Activated CD4-positive, alpha-beta T cell treated with anti-CD3 and anti-CD28 coated beads for 36 hours (primary cell): ENCODE measurements at regions not wholly inside any gene's neighbourhood (a gene's known extent, or its start where the extent isn't known, plus 50 kb on each side); places are given as distances from the start of the nearest gene placed in this dataset.
"Not testable (repeated sequence)": the region's sequence is repeated elsewhere in the genome, so short reads cannot be mapped to it uniquely, and the experiment has no call there.

Source experiments
- ATAC-seq: fragments of 200-7000 bp; cut with Tn5 transposase; one replicate; pipeline ENCODE4 v1.10.0; 2021; ENCODE audit warnings: mild to moderate bottlenecking, moderate library complexity
- CTCF ChIA-PET: fragments of 350-600 bp; sonication (Branson Sonifier 250); formaldehyde crosslinking; loops from one replicate; lab custom pipeline; 2021; ENCODE audit warnings: antibody characterized with exemption; lab: Charles Lee
- POLR2A ChIA-PET: fragments of 350-600 bp; sonication (Branson Sonifier 250); formaldehyde crosslinking; loops from one replicate; lab custom pipeline; 2021; ENCODE audit warnings: antibody characterized with exemption, inconsistent platforms; lab: Charles Lee
- DNase-seq: peaks from one replicate; pipeline ENCODE4 v3.0.0-alpha.2; 2020
- H3K27ac Mint-ChIP-seq: one replicate; pipeline ENCODE4 v1.8.0; 2021; ENCODE audit warnings: mixed read lengths
- H3K27me3 Mint-ChIP-seq: one replicate; pipeline ENCODE4 v1.8.0; 2021; ENCODE audit warnings: mixed read lengths
- H3K36me3 Mint-ChIP-seq: one replicate; pipeline ENCODE4 v1.8.0; 2021; ENCODE audit warnings: low read depth, mixed read lengths
- H3K4me1 Mint-ChIP-seq: one replicate; pipeline ENCODE4 v1.8.0; 2021; ENCODE audit warnings: mixed read lengths
- H3K4me3 Mint-ChIP-seq: one replicate; pipeline ENCODE4 v1.8.0; 2021; ENCODE audit warnings: mild to moderate bottlenecking, moderate library complexity, mixed read lengths
- H3K9me3 Mint-ChIP-seq: one replicate; pipeline ENCODE4 v1.8.0; 2021; ENCODE audit warnings: low read depth, mixed read lengths
- intact Hi-C, 2 experiments: fragments of 100-400 bp; cut with DNase I in 1 of 2; cut with micrococcal nuclease in 1 of 2; formaldehyde crosslinking; loops; one replicate each; pipeline versions ENCODE4 v1.14.2 to v1.15.1; 2022 to 2024; cut with DNase I, micrococcal nuclease

- no peaks in the 10 kb centered on the region for H3K36me3 Mint-ChIP-seq
- no peaks in the 10 kb centered on the region for H3K4me1 Mint-ChIP-seq
- DNase-seq (no peak), ATAC-seq (no peak)
- intact Hi-C loops, result no loop called here
- no peak overlapping the region for H3K27ac Mint-ChIP-seq
- CTCF ChIA-PET, result no interaction called here
- no peak overlapping the region for H3K4me3 Mint-ChIP-seq
- POLR2A ChIA-PET, result no interaction called here
- peaks cover 4% of the 10 kb centered on the region for H3K9me3 Mint-ChIP-seq
- no peaks in the 10 kb centered on the region for H3K27me3 Mint-ChIP-seq
These were observed 739.7 kb downstream of the CENPC start for GRCh38 chr4:66805582-66805981.

GRCh38 chr4:66804979-66805378, 740.3 kb downstream of the CENPC start:
- intact Hi-C loops, result no loop called here
- no peak for ATAC-seq
- Mint-ChIP-seq H3K27me3 (no peaks in the 10 kb centered on the region), H3K27ac (no peak overlapping the region), H3K36me3 (no peaks in the 10 kb centered on the region), H3K4me3 (no peak overlapping the region), H3K4me1 (no peaks in the 10 kb centered on the region), H3K9me3 (peaks cover 4% of the 10 kb centered on the region)
- no peak for DNase-seq
- ChIA-PET POLR2A (no interaction called here), CTCF (no interaction called here)

GRCh38 chr4:66797608-66798007, 747.7 kb downstream of the CENPC start:
- Mint-ChIP-seq H3K4me3 (no peak overlapping the region), H3K27me3 (no peaks in the 10 kb centered on the region), H3K27ac (no peak overlapping the region), H3K9me3 (peaks cover 4% of the 10 kb centered on the region), H3K36me3 (no peaks in the 10 kb centered on the region), H3K4me1 (no peaks in the 10 kb centered on the region)
- ATAC-seq (no peak), DNase-seq (no peak)
- POLR2A ChIA-PET, result no interaction called here
- CTCF ChIA-PET, result no interaction called here
- intact Hi-C loops, result no loop called here

DNA sequence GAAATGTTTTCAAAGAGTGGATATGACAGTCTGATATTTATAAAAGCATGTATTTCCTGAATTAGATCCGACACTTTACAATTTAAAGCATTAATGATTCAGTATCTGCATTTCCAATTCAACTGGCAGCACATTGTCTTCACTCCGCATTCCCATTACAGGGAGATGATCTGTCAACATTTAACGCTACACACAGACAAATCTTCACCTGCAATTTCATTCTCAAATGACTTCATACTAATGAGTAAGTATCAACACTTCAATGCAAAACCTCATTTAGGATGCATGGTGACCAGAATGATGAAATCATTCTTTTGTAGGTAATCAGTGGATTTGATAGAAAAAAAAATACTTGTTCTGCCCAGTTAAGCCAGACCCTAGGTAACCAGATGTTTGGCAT, 749.6 kb downstream of the CENPC start:
- ChIA-PET POLR2A (no interaction called here), CTCF (no interaction called here)
- Mint-ChIP-seq H3K36me3 (no peaks in the 10 kb centered on the region), H3K4me1 (no peaks in the 10 kb centered on the region), H3K27me3 (no peaks in the 10 kb centered on the region), H3K27ac (no peak overlapping the region), H3K4me3 (no peak overlapping the region), H3K9me3 (no peaks in the 10 kb centered on the region)
- no peak for DNase-seq
- intact Hi-C loops, result no loop called here
- no peak for ATAC-seq

DNA sequence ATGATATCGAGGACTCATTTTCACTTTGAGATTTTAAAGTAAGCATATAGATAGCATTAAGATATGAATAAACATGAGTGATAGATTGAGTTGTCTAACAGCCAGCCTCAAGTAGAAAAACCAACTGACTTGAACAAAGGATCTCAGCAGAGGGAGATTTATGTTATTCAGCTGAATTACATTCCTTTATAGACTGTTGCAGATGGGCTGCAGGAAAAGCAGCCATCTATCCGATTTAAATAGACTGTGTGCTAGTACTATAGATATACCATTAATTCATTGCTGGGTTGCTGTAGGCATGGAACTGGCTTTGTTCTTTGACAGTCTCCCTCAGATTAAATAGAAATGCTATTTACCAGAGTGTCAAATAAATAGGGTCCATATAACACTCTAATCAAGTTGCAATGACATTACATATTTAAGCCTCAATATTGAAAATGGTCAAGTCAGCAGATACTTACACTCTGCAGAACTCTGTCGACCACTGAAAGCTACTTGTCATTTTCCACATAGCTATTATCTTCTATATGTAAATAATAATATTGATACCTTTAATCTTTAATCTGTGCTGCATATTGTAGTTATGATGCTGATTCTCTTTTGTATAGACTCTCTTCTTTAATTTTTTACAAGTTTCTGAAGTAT, 750.8 kb downstream of the CENPC start:
- Mint-ChIP-seq H3K4me3 (no peak overlapping the region), H3K27me3 (no peaks in the 10 kb centered on the region), H3K27ac (no peak overlapping the region), H3K9me3 (no peaks in the 10 kb centered on the region), H3K36me3 (no peaks in the 10 kb centered on the region), H3K4me1 (no peaks in the 10 kb centered on the region)
- POLR2A ChIA-PET, result no interaction called here
- no peak for ATAC-seq
- DNase-seq, result no peak
- intact Hi-C loops, result no loop called here
- CTCF ChIA-PET, result no interaction called here

DNA sequence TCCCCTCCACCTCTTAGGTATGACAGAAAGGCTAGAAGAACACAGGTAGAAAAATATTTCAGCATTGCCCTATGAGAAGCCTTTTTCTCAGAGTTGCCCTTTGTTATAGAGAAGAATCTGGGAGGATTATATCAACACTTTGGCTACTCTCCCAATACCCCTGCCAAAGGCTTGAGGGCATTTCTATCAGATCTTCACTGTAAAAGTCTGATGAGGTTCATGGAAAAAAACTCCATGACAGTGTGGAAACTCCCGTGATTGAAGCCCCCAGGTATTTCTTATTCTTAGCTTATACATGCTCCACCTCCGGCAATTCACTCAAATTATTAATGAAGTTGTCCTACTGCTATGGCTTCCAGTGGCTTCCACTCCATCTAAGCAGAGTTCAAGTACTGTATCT, 753.6 kb downstream of the CENPC start:
- Mint-ChIP-seq H3K9me3 (no peaks in the 10 kb centered on the region), H3K36me3 (no peaks in the 10 kb centered on the region), H3K27ac (no peak overlapping the region), H3K4me3 (no peak overlapping the region), H3K4me1 (no peaks in the 10 kb centered on the region), H3K27me3 (no peaks in the 10 kb centered on the region)
- DNase-seq (no peak), ATAC-seq (no peak)
- intact Hi-C loops, result no loop called here
- CTCF ChIA-PET, result interaction anchor here (0.6 kb wide), 1 partner anchor 359 kb away, joined by 3 read pairs; no protein-coding TSS in a partner anchor
- POLR2A ChIA-PET, result no interaction called here

DNA sequence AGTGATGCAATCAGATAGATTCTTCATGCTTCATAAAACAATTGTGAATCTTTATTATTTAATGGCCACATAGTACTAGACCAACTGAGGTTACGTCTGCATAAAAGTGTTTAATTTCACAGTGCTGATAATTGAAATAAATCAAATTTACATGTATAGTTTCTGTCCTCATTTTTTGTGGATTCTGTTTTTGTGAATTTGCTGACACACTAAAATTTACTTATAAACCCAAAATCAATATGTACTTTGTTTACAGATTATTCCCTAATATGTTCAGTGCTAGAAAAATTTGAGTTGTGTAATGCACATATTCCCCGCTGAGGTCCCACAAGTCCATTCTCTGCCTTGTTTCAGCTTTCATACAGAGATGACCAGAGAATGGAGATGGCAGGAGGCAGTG, 759.8 kb downstream of the CENPC start:
- DNase-seq, result no peak
- peaks cover 1% of the 10 kb centered on the region for H3K9me3 Mint-ChIP-seq
- H3K4me3 Mint-ChIP-seq, result no peak overlapping the region
- ChIA-PET POLR2A (no interaction called here), CTCF (no interaction called here)
- intact Hi-C loops, result no loop called here
- H3K36me3 Mint-ChIP-seq, result no peaks in the 10 kb centered on the region
- no peak overlapping the region for H3K27ac Mint-ChIP-seq
- H3K4me1 Mint-ChIP-seq, result no peaks in the 10 kb centered on the region
- no peak for ATAC-seq
- H3K27me3 Mint-ChIP-seq, result no peaks in the 10 kb centered on the region

DNA sequence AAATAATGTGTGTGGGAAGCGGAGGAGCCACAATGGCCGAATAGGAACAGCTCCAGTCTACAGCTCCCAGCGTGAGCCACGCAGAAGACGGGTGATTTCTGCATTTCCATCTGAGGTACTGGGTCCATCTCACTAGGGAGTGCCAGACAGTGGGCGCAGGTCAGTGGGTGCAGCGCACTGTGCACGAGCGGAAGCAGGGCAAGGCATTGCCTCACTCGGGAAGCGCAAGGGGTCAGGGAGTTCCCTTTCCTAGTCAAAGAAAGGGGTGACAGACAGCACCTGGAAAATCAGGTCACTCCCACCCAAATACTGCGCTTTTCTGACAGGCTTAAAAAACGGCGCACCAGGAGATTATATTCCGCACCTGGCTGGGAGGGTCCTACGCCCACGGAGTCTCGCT, 762.6 kb downstream of the CENPC start:
- H3K4me3 Mint-ChIP-seq, intact Hi-C loops, H3K27ac Mint-ChIP-seq, H3K36me3 Mint-ChIP-seq, CTCF ChIA-PET, H3K27me3 Mint-ChIP-seq, H3K9me3 Mint-ChIP-seq, H3K4me1 Mint-ChIP-seq, DNase-seq, POLR2A ChIA-PET, ATAC-seq: not testable (repeated sequence)

DNA sequence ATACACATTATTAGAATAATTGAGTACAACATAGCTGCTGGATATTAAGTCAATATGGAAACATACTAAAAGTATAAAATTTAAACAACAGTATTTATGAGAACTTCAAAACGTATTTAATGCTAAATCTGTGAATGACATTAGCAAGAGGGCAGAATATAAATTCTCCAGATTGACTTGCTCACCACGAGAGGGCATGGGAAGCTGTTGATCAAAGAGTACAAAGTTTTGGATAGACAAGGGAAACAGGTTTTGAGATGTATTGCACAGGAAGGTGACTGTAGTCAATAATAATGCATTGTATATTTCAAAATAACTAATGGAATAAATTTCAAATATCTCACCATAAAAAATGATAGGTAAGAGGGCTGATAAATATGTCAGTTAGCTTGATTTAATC, 768.2 kb downstream of the CENPC start:
- H3K4me3 Mint-ChIP-seq, result no peak overlapping the region
- ChIA-PET CTCF (interaction anchor here (0.6 kb wide), 1 partner anchor 809 kb away, joined by 3 read pairs; no protein-coding TSS in a partner anchor), POLR2A (no interaction called here)
- no peaks in the 10 kb centered on the region for H3K36me3 Mint-ChIP-seq
- peaks cover 3% of the 10 kb centered on the region for H3K9me3 Mint-ChIP-seq
- intact Hi-C loops, result no loop called here
- H3K4me1 Mint-ChIP-seq, result no peaks in the 10 kb centered on the region
- no peaks in the 10 kb centered on the region for H3K27me3 Mint-ChIP-seq
- DNase-seq, result no peak
- no peak overlapping the region for H3K27ac Mint-ChIP-seq
- no peak for ATAC-seq

GRCh38 chr4:66769441-66769840, 775.9 kb downstream of the CENPC start:
- no peak overlapping the region for H3K27ac Mint-ChIP-seq
- no peak overlapping the region for H3K4me3 Mint-ChIP-seq
- H3K4me1 Mint-ChIP-seq, result no peaks in the 10 kb centered on the region
- DNase-seq, result no peak
- CTCF ChIA-PET, result no interaction called here
- intact Hi-C loops, result no loop called here
- H3K36me3 Mint-ChIP-seq, result no peaks in the 10 kb centered on the region
- no peak for ATAC-seq
- H3K27me3 Mint-ChIP-seq, result no peaks in the 10 kb centered on the region
- POLR2A ChIA-PET, result no interaction called here
- H3K9me3 Mint-ChIP-seq, result peaks cover 2% of the 10 kb centered on the region

DNA sequence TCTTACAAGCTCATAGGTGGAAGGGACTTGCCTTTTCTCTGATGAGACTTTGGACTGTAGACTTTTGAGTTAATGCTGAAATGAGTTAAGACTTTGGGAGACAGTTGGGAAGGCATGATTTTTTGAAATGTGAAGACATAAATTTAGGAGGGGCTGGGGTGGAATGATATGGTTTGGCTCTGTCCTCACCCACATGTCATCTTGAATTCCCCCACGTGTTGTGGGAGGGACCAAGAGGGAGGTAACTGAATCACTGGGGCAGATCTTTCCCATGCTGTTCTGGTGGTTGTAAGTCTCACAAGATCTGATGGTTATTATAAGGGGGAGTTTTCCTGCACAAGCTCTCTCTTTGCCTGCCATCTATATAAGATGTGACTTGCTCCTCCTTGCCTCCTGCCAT, 777.9 kb downstream of the CENPC start:
- intact Hi-C loops, result no loop called here
- peaks cover 2% of the 10 kb centered on the region for H3K9me3 Mint-ChIP-seq
- DNase-seq, result no peak
- CTCF ChIA-PET, result no interaction called here
- no peaks in the 10 kb centered on the region for H3K4me1 Mint-ChIP-seq
- no peak overlapping the region for H3K4me3 Mint-ChIP-seq
- no peak overlapping the region for H3K27ac Mint-ChIP-seq
- no peaks in the 10 kb centered on the region for H3K27me3 Mint-ChIP-seq
- H3K36me3 Mint-ChIP-seq, result no peaks in the 10 kb centered on the region
- POLR2A ChIA-PET, result no interaction called here
- no peak for ATAC-seq

- Mint-ChIP-seq H3K36me3 (no peaks in the 10 kb centered on the region), H3K4me1 (no peaks in the 10 kb centered on the region), H3K27ac (no peak overlapping the region), H3K4me3 (no peak overlapping the region), H3K27me3 (no peaks in the 10 kb centered on the region), H3K9me3 (peaks cover 2% of the 10 kb centered on the region)
- ChIA-PET CTCF (no interaction called here), POLR2A (no interaction called here)
- intact Hi-C loops, result no loop called here
- ATAC-seq (no peak), DNase-seq (no peak)
These were observed 778.7 kb downstream of the CENPC start for GRCh38 chr4:66766557-66766956.

DNA sequence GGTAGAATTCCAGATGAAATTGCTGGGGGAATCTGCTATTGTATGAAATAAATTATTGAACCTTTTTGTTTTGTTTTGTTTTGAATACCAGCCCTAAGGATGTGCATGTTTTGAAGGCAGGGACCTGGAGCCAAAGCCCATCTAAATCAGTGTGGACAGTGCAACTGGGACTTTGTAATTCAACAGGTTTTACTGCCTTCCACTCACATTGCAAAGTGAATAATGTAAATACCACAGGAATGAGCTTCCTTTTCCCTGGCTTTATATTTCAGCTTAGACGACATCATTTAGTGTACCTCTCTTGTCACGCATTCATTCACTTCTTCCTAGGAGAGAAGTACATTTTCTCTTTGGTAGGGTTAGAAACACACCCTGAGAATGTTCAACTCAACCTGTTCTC, 795.0 kb downstream of the CENPC start:
- Mint-ChIP-seq H3K4me3 (no peak overlapping the region), H3K27ac (no peak overlapping the region), H3K9me3 (peaks cover 1% of the 10 kb centered on the region), H3K4me1 (no peaks in the 10 kb centered on the region), H3K27me3 (no peaks in the 10 kb centered on the region), H3K36me3 (no peaks in the 10 kb centered on the region)
- POLR2A ChIA-PET, result no interaction called here
- intact Hi-C loops, result no loop called here
- no peak for DNase-seq
- ATAC-seq, result no peak
- CTCF ChIA-PET, result no interaction called here
